Neural progenitor cell (in vitro differentiated cells): ENCODE measurements at regions not wholly inside any gene's neighbourhood (a gene's known extent, or its start where the extent isn't known, plus 50 kb on each side); places are given as distances from the start of the nearest gene placed in this dataset.

ENCODE experiments used
- EZH2phosphoT487 ChIP-seq: fragments of 200-600 bp; sonication (generic); IDR thresholded peaks from 2 replicates; pipeline ENCODE4 v1.6.1; 2017; ENCODE audit warnings: antibody characterized with exemption
- TF ChIP-seq, protein P1 (sequence below): fragments of 200-600 bp; sonication (generic); IDR thresholded peaks from 2 replicates; pipeline ENCODE4 v1.5.1; 2017; ENCODE audit warnings: antibody characterized with exemption, mild to moderate bottlenecking

DNA sequence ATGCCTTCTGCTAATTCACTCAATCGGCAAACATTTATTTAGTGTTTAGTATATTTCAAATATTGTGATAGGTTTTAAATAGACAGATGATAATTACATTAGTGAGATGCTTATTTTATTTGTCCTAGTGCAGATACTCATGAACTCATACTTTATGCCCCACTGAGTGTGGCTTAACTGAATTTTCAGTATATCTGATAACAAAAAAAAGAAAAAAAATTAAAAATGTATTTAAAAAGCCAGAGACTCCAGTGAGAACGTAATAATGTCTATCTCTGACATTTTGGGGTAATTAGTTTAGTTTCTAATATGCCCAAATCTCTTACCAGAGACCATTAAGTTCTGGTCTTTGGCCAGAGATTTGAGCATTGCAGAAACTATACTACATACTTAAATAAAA, 332.6 kb upstream of the CHORDC1 start:
- TF ChIP-seq, protein P1, sequence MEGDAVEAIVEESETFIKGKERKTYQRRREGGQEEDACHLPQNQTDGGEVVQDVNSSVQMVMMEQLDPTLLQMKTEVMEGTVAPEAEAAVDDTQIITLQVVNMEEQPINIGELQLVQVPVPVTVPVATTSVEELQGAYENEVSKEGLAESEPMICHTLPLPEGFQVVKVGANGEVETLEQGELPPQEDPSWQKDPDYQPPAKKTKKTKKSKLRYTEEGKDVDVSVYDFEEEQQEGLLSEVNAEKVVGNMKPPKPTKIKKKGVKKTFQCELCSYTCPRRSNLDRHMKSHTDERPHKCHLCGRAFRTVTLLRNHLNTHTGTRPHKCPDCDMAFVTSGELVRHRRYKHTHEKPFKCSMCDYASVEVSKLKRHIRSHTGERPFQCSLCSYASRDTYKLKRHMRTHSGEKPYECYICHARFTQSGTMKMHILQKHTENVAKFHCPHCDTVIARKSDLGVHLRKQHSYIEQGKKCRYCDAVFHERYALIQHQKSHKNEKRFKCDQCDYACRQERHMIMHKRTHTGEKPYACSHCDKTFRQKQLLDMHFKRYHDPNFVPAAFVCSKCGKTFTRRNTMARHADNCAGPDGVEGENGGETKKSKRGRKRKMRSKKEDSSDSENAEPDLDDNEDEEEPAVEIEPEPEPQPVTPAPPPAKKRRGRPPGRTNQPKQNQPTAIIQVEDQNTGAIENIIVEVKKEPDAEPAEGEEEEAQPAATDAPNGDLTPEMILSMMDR = no peak
- TF ChIP-seq EZH2phosphoT487 = no peak
